CD1c-positive myeloid dendritic cell (primary cell): ENCODE measurements at regions not wholly inside any gene's neighbourhood (a gene's known extent, or its start where the extent isn't known, plus 50 kb on each side); places are given as distances from the start of the nearest gene placed in this dataset.

ENCODE experiments used
- DNase-seq: peaks from one replicate; pipeline ENCODE4 v3.0.0-alpha.2; 2016; ENCODE audit errors: extremely low spot score

DNA sequence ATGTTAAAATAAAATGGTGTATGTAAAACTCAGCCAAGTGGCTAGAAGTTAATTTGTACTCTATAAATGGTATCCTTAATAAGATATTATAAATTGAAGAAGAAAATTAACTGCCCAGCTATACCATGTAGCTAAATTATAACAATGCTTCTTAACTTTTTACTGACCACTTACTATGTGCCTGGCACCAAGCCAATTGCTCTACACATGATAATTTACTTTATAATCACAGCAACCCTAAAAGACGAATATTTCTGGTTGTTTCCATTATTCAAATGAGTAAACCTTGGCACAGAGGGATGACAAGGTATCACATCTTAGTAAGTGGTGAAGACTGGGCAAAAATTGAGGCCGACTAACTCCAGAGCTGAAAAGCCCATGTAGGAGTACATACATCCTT is 1506.6 kb downstream of the PCDH7 start:
- no peak for DNase-seq

DNA sequence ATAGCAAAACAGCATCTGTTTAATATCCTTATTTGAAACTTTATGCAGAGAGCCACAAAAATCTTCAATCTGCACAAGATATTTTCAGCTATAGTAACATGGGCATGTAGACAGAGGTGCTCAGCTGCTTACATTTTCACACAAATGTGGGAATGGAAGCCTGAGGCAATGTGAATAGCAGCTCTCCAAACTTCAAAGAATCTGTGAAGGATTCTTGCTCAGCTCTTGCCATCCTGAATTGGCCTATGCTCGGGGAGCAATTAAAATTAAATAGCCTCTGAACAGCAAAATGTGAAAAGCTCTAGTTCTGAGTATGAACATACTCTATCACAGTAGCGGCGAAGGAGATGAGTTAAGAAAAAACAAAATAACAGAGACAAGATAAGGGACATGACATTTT is 1523.8 kb downstream of the PCDH7 start:
- DNase-seq = no peak

DNA sequence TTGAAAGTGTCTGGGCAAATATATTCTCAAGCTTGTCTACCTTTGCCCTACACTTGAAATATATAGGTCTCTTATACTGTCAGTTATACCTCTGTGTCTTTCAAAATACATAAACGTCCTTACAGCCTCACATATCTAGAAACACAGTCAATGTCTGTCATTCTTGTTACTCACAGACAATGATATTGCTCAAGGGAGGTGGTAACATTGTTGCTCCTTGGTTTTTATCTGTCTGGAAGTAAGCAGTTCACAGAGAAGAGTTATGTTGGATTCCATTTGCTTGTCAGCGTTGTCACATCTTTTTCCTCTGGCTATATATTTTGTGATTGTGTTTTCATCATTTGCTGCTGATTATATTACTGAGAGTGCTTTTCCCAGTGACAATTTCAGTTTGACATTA is 1528.9 kb downstream of the PCDH7 start:
- DNase-seq = no peak

DNA sequence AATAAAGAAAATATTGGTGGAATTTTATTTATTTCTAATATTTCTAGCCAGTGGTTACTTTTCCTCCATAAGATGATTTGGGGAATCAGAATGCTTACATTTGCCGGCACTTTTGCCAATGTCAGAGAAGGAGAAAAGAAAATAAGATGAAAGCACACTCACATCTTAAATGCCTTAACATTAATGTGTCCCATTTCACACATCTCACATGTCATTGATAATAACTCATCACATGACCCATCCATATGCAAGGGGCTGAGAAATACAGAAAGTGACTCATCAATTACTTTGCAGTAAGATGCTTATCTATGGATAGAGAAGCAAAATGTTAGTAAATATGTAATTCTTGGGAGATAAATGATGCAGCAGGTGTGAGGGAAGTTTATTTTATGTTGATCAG is 1531.0 kb downstream of the PCDH7 start:
- DNase-seq = no peak

DNA sequence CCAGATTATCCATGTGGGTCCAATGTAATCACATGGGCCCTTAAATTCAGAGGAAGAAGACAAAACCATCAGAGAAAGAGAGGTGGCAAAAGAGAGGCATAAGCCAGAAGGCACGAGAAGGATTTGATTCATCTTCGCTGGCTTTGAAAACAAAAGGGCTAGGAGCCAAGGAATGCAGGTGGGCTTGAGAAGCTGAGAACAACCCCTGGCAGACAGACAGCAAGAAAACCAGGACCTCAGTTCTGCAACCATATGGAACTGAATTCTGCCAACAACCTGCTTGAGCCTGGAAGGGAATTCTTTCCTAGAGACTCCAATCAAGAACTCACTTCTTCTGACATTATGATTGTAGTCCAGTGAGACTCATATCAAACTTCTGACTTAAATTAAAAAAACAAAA is 1531.8 kb downstream of the PCDH7 start:
- no peak for DNase-seq

DNA sequence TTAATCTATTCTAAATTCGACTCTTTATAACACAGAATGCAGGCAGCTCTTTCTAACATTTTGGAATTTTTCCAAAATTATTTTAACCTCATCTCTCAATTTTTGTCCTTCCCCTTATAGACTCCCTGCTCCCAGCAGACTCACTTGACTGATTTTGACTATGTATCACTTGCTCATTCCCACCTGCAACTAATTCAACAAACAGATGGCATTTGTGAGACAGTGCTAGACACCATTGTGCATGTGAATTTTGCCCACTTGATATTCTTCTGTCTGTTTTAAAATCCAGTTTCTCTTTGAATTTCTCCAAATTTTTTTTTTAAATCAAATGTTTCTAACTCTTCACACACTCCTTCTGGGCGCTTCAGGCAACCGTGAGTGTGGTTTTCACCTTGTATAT is 1534.0 kb downstream of the PCDH7 start:
- DNase-seq = no peak

DNA sequence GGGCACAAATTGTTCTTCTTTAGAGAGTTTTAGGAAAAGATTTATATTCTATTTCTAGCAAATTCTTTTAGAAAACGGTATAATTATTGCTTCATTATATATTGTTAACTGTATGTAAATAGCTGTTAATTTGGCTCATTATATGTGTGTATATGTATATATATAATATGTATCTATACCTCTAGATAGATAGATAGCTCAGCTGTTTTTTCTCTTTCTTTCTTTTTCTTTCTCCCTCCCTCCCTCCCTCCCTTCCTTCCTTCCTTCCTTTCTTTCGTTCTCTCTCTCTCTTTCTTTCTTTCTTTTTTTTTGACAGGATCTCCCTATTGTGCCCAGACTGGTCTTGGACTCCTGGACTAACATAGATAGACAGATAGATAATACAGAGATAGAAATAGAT is 1538.8 kb downstream of the PCDH7 start:
- no peak for DNase-seq

DNA sequence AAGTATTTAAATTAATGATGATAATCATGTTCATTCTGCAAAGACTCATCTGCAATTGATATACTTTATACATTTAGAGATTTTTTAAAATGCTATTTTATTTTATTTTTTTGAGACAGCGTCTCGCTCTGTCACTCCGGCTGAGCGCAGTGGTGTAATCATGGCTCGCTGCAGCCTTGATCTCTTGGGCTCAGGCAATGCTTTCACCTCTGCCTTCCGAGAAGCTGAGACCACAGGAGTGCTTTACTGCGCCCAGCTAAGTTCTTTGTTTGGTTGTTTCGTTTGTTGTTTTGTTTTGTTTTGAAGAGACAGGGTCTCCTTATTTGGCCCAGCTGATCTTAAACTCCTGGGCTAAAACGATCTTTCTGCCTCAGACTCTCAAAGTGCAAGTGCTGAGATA is 1541.0 kb downstream of the PCDH7 start:
- DNase-seq = no peak

DNA sequence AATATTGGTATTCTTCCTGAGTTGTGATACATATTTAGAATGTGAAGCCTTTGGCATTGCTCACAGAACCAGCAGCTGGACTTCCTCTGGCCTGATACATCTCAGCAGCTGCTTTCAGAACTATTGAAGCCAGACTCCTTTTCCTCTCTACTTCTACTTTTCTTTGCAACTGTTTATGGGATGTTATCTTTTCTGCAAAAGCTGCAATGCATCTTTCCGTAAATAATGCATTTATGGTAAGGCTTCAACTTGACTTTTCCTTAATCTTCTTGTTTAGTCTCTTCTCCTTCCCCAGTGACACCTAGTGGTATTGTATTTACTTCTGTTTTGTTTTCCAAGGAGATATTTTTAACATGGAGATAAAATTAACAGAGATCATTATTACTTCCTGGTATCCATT is 1548.7 kb downstream of the PCDH7 start:
- DNase-seq = no peak

DNA sequence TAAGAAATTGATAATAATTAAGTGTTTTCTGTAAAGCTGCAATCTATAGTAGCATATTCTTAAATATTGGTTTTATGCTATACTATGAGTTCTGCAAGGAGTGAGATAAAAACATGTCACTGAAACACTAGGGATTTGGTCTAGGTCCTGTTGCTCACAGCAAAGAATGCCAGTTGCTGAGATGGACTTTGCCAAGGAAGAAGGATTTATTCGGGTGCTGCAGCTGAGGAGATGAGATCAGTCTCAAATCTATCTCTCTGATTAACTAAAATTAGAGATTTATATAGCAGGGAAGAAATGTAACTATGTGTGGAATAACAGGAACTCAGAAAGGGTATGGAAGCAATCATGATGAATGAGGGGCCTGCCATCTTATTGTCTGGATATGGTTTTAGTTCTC is 1569.9 kb downstream of the PCDH7 start:
- no peak for DNase-seq

DNA sequence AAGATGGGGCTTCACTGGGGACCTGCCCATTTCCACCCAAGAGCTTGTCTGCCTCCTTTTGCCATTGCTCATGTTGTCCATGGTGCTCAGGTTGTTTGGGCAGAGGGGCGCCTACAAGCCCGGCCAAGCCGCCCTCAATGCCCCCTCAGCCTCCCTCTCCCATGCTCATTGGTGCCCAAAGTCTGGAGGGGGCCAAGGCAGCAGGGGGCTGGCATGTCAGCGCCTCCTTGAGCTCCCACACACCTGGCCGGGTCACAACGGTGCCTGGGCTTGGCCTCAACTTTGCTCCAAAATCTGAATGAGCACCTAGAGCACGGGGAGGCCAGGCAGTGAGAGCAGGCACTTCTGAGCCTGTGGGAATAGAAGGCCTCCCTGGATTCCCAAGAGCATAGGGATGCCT is 1598.8 kb downstream of the PCDH7 start:
- DNase-seq = no peak

DNA sequence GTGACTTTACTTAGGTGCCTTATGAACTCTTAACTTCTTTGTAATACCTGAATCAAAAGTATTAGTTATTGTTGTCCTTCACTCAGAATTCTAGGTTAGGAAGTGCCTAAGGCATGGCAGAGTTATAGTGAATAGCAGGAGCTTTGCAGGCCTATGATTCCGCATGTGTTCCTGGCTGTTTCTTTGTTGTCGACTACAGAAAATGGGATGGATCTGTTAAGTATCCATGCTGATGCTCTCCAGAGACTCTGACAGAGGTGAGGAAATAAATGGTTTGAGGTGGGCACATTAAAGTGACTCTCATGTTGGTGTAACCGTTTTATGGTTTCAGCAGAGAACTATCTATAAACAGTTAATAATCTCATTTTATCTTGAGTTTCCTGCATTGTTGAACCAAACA is 1601.3 kb downstream of the PCDH7 start:
- DNase-seq = no peak

DNA sequence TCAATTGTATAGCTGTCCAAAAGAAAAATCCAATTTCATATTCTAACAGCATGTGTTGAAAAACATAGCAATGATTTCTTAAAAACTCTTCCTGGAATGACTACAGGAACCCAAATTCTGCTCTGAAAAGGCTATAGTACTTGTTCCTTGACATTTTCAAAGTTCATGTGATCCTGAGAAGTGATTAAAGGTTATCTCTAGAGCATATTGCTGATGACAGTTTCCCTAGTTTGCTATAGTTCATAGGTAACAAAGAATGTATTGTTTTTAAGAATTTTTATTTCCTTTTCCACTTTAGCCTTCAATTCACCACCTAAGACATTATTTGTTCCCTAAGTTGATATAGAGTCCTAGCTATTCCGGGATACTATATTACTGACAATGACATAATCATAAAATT is 1614.6 kb downstream of the PCDH7 start:
- no peak for DNase-seq

DNA sequence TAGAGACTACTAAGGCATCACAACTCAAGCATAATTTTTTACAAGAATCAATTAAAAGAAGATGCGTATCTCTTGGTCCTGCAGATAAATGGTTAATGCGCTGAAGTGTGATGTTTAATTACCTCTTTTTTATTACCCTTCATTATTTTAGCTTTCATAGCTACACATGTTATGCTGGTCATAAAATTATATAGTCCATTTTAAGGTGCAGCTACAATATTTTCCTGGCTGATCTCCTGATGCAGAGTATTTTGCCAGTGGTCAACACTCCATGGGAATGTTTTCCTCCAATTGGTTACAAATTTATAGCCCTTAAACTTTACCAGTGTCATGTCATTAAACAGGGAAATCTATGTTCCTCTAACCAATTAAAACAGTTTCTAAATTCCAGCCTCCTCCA is 1617.2 kb downstream of the PCDH7 start:
- DNase-seq = no peak

DNA sequence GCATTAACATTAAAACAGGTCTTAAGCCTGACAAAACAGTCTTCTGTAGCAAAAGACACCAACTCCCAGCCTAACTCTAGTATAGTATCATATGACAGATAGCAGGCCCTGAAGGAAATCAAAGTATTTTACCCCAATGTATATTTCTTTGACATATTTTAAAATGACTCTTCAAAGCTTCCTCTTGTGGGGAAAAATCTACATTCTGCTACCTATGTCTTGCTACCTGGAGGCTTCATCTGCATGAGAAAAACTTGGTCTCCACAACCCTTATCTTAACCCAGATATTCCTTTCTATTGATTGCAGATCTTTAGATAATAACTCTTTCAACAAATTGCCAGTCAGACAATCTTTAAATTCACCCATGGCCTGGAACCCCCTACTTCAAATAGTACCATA is 1620.4 kb downstream of the PCDH7 start:
- no peak for DNase-seq

DNA sequence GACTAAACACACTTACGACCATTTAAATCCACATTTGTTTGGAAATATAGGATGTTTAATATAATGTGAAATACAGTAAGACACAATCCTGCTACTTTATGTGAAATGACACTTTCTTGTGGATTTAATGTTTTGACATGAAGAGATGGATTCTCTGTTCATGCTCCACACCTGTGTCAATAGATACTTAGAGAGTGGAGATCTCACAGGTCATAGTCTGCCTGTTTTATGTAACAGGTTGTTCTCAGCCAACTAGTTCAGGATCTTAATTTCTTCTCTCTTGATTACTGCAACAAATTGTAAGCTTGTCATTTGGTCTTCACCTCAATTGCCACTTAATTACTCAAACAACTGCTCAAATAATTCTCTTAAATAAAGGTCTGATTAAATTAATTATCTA is 1621.2 kb downstream of the PCDH7 start:
- DNase-seq = no peak

DNA sequence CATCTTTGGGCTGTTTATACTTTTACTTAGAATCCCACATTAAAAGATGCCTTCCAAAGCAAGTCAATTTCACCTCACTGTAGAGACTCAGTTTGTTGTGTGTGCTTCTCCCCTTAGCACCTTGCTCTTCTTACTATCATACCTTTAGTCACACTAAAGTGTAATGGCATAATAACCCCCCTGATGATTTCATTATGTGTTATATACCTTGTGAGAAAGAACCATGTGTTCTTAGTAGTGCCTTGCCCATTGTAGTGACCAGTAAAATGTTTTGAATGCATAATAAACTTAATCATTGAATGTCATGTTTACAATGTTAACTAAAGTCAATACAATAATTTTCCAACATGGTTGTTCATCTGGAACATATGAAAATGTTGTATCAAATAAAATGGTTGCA is 1621.9 kb downstream of the PCDH7 start:
- no peak for DNase-seq

DNA sequence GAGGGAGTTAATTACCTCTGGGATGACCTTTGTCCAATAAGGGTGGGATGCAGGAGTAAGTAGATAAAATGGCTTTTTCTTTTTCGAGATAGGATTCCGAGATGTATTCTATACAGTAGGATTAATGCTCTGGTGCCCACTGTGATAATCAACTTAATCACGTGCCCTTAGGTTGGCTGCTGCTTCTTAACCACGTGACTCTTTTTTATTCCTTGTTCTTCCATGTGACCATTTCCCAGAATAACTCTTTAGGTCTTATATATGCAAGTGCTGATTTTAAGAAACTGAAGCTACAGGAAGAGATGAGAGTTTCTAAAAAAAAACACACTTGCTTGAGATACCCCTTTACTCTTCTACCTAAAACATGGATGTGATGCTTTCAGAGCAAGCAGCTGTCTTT is 1628.9 kb downstream of the PCDH7 start:
- DNase-seq = no peak

DNA sequence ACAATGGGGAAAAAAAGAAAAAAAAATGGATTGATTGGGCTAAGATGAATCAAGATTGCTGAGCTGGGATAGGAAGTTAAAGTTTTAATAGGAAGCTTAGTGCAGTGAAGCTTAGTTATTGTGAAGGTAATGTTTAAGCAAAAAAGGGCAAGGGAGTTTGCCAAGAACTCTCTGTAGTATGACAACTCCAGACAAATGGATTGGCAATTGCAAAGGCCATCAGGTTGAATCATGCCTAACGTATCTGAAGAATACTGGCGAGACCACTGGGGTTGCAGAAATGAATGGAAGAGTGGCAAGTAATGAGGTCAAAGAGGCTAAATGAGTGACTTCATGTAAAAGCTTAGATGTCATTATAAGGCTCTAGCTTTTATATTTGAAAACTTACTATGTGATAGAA is 1654.0 kb downstream of the PCDH7 start:
- no peak for DNase-seq

DNA sequence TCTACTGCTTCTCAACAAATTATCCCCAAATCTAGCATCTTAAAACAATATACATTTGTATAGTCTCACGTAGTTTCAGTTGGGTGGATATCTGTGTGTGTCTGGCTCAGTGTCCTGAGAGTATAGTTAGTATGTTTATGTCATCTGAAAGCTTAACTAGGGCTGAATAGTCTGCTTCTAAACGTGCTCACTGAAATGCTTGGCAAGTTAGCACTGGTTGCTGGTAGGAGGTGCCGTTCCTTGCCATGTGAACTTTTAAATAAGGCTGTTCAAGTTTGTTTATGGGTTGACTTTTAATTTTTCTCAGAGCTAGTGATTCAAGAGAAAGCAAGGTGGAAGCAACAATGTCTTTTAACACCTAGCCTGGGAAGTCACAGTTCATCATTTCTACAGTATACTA is 1673.6 kb downstream of the PCDH7 start:
- DNase-seq = no peak

DNA sequence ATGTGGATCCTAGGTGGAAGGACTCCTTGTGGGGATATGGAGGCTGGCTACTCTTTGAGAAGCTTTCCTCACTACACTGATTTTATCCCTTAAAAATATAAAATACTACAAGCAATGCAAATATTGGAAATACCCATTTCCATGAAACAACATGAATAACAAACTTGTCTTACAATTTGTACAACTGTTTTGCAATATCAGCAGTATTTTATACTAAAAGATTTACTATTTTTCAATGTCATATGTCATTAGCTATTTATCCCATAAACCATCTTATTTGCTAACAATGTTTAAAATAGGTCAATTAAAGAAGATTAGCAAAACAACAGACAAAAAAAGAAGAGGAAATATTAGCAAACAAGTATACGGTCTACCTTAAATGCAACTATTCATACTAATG is 1674.1 kb downstream of the PCDH7 start:
- no peak for DNase-seq

DNA sequence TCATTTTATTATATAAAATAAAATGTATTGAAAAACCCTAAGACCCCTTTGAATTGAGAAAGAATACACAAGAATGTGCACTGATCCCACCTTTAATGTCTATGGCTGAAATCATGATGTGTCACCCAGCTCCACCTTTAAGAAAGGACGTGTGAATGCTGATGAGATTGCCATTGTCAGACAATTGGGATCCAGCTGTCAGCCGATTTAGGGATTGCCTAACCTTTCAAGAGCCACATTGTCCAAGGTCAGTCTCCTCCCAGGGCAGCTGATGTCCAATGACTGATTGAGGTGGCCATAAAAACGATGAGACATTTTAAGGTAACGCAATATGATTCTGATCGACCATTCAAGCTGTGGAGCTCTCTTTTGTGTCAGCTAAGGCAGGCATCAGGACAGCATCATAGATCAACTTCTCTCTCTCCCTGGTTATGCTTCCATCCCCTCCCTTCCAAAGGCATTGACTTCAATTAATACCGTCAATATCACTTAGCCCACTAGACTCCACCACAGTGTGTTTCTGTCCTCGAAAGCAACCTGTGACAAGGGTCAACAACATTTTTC is 1676.4 kb downstream of the PCDH7 start:
- no peak for DNase-seq

DNA sequence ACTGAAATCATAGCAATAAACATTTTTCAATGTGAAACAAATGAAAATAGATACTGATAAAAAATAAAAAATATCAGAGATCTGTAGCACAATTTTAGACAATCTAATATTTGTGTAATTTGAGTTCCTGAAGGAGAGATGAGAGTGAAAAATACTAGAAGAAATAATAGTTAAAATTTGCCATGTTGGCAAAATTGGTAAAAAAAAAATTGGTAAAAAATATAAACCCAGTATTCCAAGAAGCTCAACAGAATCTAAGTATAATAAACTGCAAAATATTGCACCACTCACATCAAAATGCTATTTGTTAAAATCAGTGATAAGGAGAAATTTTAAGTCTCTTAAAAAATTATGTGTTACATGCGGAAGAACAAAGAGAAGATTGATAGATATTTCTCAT is 1680.7 kb downstream of the PCDH7 start:
- DNase-seq = no peak

DNA sequence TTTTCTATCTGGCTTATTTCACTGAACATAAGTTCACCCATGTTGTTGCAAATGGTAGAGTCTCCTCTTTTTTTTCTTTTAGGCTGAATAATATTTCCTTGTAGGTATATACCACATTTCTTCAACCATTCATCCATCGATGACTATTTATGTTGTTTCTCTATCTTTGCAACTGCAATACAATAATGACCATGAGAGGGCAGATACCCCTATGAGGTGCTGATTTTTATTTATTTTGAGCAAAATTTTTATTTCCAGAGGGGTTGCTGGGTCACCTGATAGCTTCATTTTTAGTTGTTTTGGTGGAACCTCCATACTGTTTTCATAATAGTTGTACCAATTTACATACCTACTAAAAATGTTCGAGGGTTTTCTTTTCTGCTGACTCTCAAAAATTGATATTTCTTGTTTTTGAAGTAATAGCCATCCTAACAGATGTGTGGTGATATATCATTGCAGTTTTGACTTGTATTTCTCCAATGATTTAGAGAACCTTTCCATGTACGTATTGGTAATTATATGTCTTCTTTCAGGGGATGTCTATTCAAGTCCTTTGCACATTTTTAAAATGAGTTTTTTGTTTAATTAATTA is 1697.0 kb downstream of the PCDH7 start:
- DNase-seq = no peak
